HEK293T (cell line): ENCODE measurements at regions not wholly inside any gene's neighbourhood (a gene's known extent, or its start where the extent isn't known, plus 50 kb on each side); places are given as distances from the start of the nearest gene placed in this dataset.

Experiments used
- CTCF ChIA-PET: fragments of 350-600 bp; formaldehyde crosslinking; extraction: SDS; loops from one replicate; lab custom pipeline; 2021; ENCODE audit warnings: antibody characterized with exemption, inconsistent platforms; lab: Yijun Ruan, JAX
- POLR2A ChIA-PET: fragments of 350-600 bp; formaldehyde crosslinking; extraction: SDS; loops from one replicate; lab custom pipeline; 2020; ENCODE audit warnings: antibody characterized with exemption, inconsistent platforms; lab: Yijun Ruan, JAX
- DNase-seq: peaks from one replicate; pipeline ENCODE4 v3.0.0; 2012; ENCODE audit warnings: mixed read lengths; ENCODE audit errors: extremely low spot score
- ARNT ChIP-seq: fragments of 450-650 bp; IDR thresholded peaks from 2 replicates; pipeline ENCODE4 v1.6.1; 2017; ENCODE audit warnings: mild to moderate bottlenecking
- BHLHE40 ChIP-seq: fragments of 450-650 bp; IDR thresholded peaks from 2 replicates; pipeline ENCODE4 v1.6.1; 2016; ENCODE audit warnings: mild to moderate bottlenecking, moderate library complexity, borderline replicate concordance
- CTBP1 ChIP-seq: fragments of 450-650 bp; IDR thresholded peaks from 2 replicates; pipeline ENCODE4 v1.6.1; 2016; ENCODE audit warnings: borderline replicate concordance
- ELF4 ChIP-seq: fragments of 450-650 bp; IDR thresholded peaks from 2 replicates; pipeline ENCODE4 v1.6.1; 2017; ENCODE audit warnings: antibody characterized with exemption
- FOXA1 ChIP-seq: fragments of 450-650 bp; IDR thresholded peaks from 2 replicates; pipeline ENCODE4 v1.6.1; 2016; ENCODE audit warnings: mild to moderate bottlenecking
- FOXK2 ChIP-seq: fragments of 450-650 bp; IDR thresholded peaks from 2 replicates; pipeline ENCODE4 v1.6.1; 2016; ENCODE audit warnings: mild to moderate bottlenecking
- FOXM1 ChIP-seq: fragments of 450-650 bp; IDR thresholded peaks from 2 replicates; pipeline ENCODE4 v1.6.1; 2017; ENCODE audit warnings: mild to moderate bottlenecking, borderline replicate concordance
- HDGF ChIP-seq: fragments of 450-650 bp; IDR thresholded peaks from 2 replicates; pipeline ENCODE4 v1.6.1; 2017; ENCODE audit warnings: antibody characterized with exemption, borderline replicate concordance
- L3MBTL2 ChIP-seq: fragments of 450-650 bp; conservative IDR thresholded peaks from 2 replicates; pipeline ENCODE4 v1.6.1; 2016; ENCODE audit warnings: mild to moderate bottlenecking
- LEF1 ChIP-seq: fragments of 450-650 bp; IDR thresholded peaks from 2 replicates; pipeline ENCODE4 v1.6.1; 2017; ENCODE audit warnings: mild to moderate bottlenecking, borderline replicate concordance
- NFRKB ChIP-seq: fragments of 450-650 bp; IDR thresholded peaks from 2 replicates; pipeline ENCODE4 v1.6.1; 2016; ENCODE audit warnings: mild to moderate bottlenecking, moderate library complexity
- SP1 ChIP-seq: fragments of 450-650 bp; IDR thresholded peaks from 2 replicates; pipeline ENCODE4 v1.6.1; 2017
- SUZ12 ChIP-seq: fragments of 450-650 bp; IDR thresholded peaks from 2 replicates; pipeline ENCODE4 v1.6.1; 2016; ENCODE audit warnings: mild to moderate bottlenecking
- TARDBP ChIP-seq: fragments of 450-650 bp; IDR thresholded peaks from 2 replicates; pipeline ENCODE4 v1.6.1; 2016
- ZNF384 ChIP-seq: fragments of 450-650 bp; IDR thresholded peaks from 2 replicates; pipeline ENCODE4 v1.6.1; 2016
- TF ChIP-seq, protein P1 (sequence below): fragments of 450-650 bp; IDR thresholded peaks from 2 replicates; pipeline ENCODE4 v1.6.1; 2016

DNA sequence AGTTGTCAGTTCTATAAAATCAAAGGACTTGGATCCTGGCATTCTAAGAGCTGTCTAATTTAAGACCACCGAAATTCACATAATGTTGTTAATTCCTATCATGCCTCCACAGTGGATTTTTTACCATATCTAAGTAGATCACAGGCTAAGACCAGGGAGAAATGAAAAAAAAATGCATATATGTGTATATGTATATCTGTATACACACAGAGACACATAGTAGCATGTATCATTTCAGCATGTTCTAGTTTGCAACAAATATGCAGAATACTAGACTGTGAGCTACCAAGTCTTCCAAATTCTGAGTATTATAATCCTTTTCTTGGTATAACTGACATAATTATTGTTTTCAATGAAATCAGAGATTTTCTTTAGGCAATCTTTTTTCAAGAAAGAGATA is 267.6 kb upstream of the TSHZ2 start:
- no peak for DNase-seq
- POLR2A ChIA-PET = no interaction called here
- no peak for TF ChIP-seq FOXM1
- no peak for TF ChIP-seq SUZ12
- no peak for TF ChIP-seq SP1
- TF ChIP-seq ARNT = no peak
- no peak for TF ChIP-seq LEF1
- TF ChIP-seq BHLHE40 = no peak
- TF ChIP-seq ELF4 = no peak
- TF ChIP-seq ZNF384 = no peak
- no peak for TF ChIP-seq CTBP1
- no peak for TF ChIP-seq L3MBTL2
- TF ChIP-seq HDGF = no peak
- TF ChIP-seq TARDBP = no peak
- CTCF ChIA-PET = no interaction called here

DNA sequence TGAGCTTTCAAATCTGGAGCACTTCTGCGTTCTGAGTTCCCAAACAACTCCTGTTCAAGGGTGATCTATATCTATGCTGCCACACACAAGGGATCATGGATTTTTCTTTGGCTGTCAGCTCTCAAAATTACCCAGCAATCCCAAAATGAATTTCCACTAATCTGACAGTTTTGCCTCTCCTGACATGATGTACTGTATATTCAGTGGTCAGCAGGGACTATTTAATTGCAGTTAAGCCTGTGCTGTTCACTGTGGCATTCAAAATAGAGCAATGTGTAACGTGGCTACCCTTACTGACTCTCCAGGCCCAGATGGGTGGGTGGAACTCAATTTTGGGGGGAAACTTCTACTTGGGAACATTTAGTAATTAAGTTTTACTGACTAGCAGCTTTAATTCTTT is 283.8 kb upstream of the TSHZ2 start:
- CTCF ChIA-PET = no interaction called here
- POLR2A ChIA-PET = no interaction called here
- DNase-seq = no peak
- TF ChIP-seq ELF4 = no peak
- no peak for TF ChIP-seq FOXM1
- no peak for TF ChIP-seq FOXA1
- TF ChIP-seq TARDBP = no peak
- TF ChIP-seq, protein P1, sequence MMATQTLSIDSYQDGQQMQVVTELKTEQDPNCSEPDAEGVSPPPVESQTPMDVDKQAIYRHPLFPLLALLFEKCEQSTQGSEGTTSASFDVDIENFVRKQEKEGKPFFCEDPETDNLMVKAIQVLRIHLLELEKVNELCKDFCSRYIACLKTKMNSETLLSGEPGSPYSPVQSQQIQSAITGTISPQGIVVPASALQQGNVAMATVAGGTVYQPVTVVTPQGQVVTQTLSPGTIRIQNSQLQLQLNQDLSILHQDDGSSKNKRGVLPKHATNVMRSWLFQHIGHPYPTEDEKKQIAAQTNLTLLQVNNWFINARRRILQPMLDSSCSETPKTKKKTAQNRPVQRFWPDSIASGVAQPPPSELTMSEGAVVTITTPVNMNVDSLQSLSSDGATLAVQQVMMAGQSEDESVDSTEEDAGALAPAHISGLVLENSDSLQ = no peak
- TF ChIP-seq SUZ12 = no peak
- TF ChIP-seq SP1 = no peak
- no peak for TF ChIP-seq CTBP1
- TF ChIP-seq BHLHE40 = no peak
- TF ChIP-seq LEF1 = no peak
- no peak for TF ChIP-seq HDGF

DNA sequence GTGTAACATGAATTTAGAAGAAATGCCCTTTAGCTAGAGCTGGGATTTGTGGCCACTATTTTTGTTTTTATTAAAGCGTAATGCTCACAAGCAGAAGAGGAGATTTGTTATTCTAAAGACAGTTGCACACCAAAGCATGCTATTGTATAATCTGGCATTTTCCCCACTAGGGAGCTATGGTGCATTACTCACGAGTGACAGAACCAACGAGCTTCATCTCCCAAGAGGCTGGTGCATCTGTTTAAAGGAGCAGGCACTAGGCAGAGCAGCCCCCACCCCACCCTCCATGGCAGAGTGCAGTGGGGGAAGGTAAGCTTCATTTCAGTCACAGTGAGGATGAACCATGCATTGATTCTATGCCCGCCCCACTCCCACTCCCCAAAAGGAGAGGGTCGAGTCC is 287.3 kb upstream of the TSHZ2 start:
- DNase-seq = no peak
- TF ChIP-seq L3MBTL2 (no peak), NFRKB (no peak)
- CTCF ChIA-PET = no interaction called here
- POLR2A ChIA-PET = no interaction called here

DNA sequence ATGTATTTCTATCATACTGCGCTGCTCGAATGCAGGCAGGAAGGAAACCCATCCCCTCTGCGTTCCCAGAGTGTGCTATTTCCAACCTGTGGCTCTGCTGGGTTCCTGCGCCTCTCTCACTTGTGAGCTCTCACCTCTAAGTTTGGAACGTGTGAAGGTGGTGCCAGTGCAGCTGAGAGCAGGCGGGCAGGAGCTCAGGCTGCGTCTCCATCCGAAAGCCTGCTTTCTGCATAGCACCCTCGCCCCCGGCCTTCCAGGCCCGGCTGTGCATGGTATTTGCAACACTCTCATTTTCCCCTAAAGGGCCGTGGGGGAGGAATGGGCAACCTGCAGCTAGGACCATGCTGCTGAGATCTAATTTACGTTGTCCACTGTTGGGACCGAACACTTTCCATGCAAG is 288.0 kb upstream of the TSHZ2 start:
- POLR2A ChIA-PET = no interaction called here
- CTCF ChIA-PET = no interaction called here
- TF ChIP-seq SP1 = no peak
- TF ChIP-seq FOXK2 = no peak
- no peak for TF ChIP-seq CTBP1
- no peak for DNase-seq

DNA sequence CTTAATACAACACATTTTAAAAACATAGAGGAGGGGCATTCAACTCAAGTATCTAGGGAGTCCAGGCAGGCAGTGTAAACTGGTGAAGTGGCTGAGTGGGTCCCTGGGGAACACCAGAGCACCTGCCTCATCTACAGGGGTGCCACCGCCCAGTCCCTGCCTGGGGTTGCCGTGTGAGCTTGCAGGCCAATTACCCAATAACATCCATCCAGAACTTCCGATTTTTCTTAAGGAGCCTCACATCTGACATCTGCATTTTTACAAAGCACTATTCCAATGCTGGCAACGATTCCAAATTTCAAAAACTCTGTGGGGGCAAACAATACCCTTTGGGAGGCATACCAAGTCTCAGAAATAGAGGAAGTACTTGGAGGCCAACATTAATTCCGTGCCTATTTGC is 288.4 kb upstream of the TSHZ2 start:
- no peak for DNase-seq
- CTCF ChIA-PET = no interaction called here
- no peak for TF ChIP-seq CTBP1
- TF ChIP-seq SP1 = no peak
- TF ChIP-seq ELF4 = no peak
- TF ChIP-seq FOXK2 = no peak
- no peak for TF ChIP-seq LEF1
- no peak for TF ChIP-seq ARNT
- no peak for TF ChIP-seq BHLHE40
- TF ChIP-seq FOXM1 = no peak
- no peak for TF ChIP-seq FOXA1
- TF ChIP-seq TARDBP = no peak
- no peak for TF ChIP-seq ZNF384
- no peak for TF ChIP-seq NFRKB
- TF ChIP-seq, protein P1 = no peak
- no peak for TF ChIP-seq L3MBTL2
- POLR2A ChIA-PET = no interaction called here

DNA sequence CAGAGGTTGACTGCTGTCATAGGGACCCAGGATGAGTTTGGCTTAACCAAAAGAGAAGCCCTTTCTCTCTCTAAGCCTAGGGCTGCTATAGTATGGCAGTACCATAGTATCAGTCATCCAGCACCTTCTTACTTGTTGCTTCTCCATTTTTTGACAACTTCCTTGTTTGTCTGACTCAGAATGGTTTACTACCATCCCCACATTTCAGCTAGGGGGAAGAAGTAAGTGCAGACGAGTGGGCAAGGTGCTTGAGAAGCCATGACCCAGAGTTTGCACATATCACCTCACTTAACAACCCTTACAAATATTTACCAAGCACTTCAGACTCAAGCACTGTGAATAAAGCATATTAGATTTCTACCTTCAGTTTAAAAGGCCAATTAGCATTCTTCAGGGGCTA is 289.9 kb upstream of the TSHZ2 start:
- ChIA-PET POLR2A (no interaction called here), CTCF (no interaction called here)
- DNase-seq = no peak
- TF ChIP-seq HDGF = no peak
- no peak for TF ChIP-seq TARDBP
- TF ChIP-seq CTBP1 = no peak
- no peak for TF ChIP-seq FOXK2
- TF ChIP-seq ZNF384 = no peak
- no peak for TF ChIP-seq FOXM1
- no peak for TF ChIP-seq ELF4
- TF ChIP-seq, protein P1 = no peak
- TF ChIP-seq SUZ12 = no peak
- no peak for TF ChIP-seq ARNT
- TF ChIP-seq LEF1 = no peak
- no peak for TF ChIP-seq FOXA1
- no peak for TF ChIP-seq SP1

DNA sequence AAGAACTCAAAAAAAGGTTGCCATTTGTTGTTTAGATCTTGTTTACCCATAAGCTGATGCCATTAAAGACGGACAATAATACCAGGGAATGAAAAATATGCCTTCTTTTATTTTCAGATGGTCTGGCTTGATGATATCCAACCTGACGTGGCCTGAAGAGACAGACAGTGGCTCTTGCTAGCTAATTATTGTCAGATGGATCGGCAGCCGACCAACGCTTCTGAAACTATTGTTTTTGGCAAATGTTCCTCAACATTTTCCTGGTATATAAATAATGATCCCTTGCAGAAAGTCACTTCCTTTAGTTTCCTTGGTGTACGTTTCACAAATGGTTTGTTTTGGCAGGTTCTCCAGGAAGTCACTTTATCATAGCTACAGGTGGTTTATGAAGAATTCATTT is 290.9 kb upstream of the TSHZ2 start:
- no peak for DNase-seq
- no peak for TF ChIP-seq FOXM1
- no peak for TF ChIP-seq ARNT
- no peak for TF ChIP-seq ZNF384
- TF ChIP-seq FOXA1 = no peak
- no peak for TF ChIP-seq SUZ12
- TF ChIP-seq TARDBP = no peak
- no peak for TF ChIP-seq ELF4
- no peak for TF ChIP-seq CTBP1
- TF ChIP-seq L3MBTL2 = no peak
- TF ChIP-seq, protein P1 = no peak
- ChIA-PET CTCF (no interaction called here), POLR2A (no interaction called here)
